ENCODE measurements at regions not wholly inside any gene's neighbourhood (a gene's known extent, or its start where the extent isn't known, plus 50 kb on each side); places are given as distances from the start of the nearest gene placed in this dataset.

DNA sequence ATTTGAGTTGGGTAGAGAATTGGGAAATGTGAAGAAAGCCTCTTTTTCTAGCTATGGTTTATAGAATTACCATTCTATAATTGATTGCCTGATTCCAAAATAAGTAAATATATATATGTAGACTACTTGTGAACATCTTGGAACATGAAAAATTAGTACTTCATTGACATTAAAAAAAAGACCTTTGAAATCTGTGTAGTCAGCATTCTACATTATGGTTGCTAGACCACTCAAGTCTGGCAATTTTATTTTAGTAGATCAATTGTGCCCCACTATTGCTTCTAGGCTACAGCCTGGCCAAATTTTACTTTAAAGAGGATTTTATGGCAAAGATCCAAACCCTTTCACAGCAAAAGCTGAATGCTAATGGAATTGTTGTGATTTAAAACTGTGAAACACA lies 279.8 kb downstream of the IKZF2 start:
- H3K9ac ChIP-seq (replicated peaks; ENCODE audit: extremely low read depth, insufficient read depth, low read length) = no peak overlapping the region
- no peaks in the 10 kb centered on the region for H3K27me3 ChIP-seq (ENCODE audit: control insufficient read depth in 2 of 2, insufficient read depth in 2 of 2, low read length in 2 of 2)
- no peaks in the 10 kb centered on the region for H3K9me3 ChIP-seq (replicated peaks; ENCODE audit: control insufficient read depth, insufficient read depth, low read length)
- H4K20me1 ChIP-seq (replicated peaks; ENCODE audit: control insufficient read depth, extremely low read depth, insufficient read depth, low read length) = no peaks in the 10 kb centered on the region
- H2AFZ ChIP-seq (ENCODE audit: low read depth, low read length) = no peak overlapping the region
- BruUV-seq (replicated peaks) = no TSS peak
- no peaks in the 10 kb centered on the region for H3K36me3 ChIP-seq (ENCODE audit: control insufficient read depth in 2 of 2, extremely low read depth in 1 of 2, insufficient read depth in 2 of 2, low read length in 2 of 2)
- dilution Hi-C loops (cut with MboI; ENCODE audit: extremely low pct_ligation_motif_present, low sequenced_read_pairs) (no loop called here), intact Hi-C loops (cut with micrococcal nuclease) (no loop called here)
- DNase-seq (ENCODE audit: low read depth, low spot score) = no peak
- POLR2A ChIA-PET = no interaction called here
- H3K27ac ChIP-seq (ENCODE audit: insufficient read depth, low read depth, low read length) = no peak overlapping the region
- no peak for FAIRE-seq
- H3K4me1 ChIP-seq (ENCODE audit: control insufficient read depth, extremely low read depth, insufficient read depth, low read length) = no peaks in the 10 kb centered on the region
- H3K4me3 ChIP-seq (replicated peaks in 1 of 3; ENCODE audit: insufficient read depth in 1 of 3, low read depth in 1 of 3, low read length in 3 of 3) = no peak overlapping the region
- TF ChIP-seq, protein P1, sequence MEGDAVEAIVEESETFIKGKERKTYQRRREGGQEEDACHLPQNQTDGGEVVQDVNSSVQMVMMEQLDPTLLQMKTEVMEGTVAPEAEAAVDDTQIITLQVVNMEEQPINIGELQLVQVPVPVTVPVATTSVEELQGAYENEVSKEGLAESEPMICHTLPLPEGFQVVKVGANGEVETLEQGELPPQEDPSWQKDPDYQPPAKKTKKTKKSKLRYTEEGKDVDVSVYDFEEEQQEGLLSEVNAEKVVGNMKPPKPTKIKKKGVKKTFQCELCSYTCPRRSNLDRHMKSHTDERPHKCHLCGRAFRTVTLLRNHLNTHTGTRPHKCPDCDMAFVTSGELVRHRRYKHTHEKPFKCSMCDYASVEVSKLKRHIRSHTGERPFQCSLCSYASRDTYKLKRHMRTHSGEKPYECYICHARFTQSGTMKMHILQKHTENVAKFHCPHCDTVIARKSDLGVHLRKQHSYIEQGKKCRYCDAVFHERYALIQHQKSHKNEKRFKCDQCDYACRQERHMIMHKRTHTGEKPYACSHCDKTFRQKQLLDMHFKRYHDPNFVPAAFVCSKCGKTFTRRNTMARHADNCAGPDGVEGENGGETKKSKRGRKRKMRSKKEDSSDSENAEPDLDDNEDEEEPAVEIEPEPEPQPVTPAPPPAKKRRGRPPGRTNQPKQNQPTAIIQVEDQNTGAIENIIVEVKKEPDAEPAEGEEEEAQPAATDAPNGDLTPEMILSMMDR (IDR thresholded peaks at IDR 0.05; ENCODE audit: extremely low read depth in 1 of 2, insufficient read depth in 1 of 2, low read depth in 1 of 2, low read length in 2 of 2) = no peak
- TF ChIP-seq MYC (IDR thresholded peaks at IDR 0.05; ENCODE audit: low read depth, low read length) (no peak), JUN (IDR thresholded peaks at IDR 0.05; ENCODE audit: borderline replicate concordance, insufficient read depth, insufficient read length, low read depth) (no peak)
- no peaks in the 10 kb centered on the region for H3K9me1 ChIP-seq (replicated peaks; ENCODE audit: control insufficient read depth, extremely low read depth, insufficient read depth, low read length)
- no peak overlapping the region for H3K4me2 ChIP-seq (ENCODE audit: insufficient read depth, low read length)
- CTCF ChIA-PET = no interaction called here
- no peaks in the 10 kb centered on the region for H3K79me2 ChIP-seq (ENCODE audit: control insufficient read depth, insufficient read depth, low read length)

GRCh38 chr2:212864186-212864585 lies 287.2 kb downstream of the IKZF2 start:
- dilution Hi-C loops (cut with MboI; ENCODE audit: extremely low pct_ligation_motif_present, low sequenced_read_pairs) = no loop called here
- H3K9ac ChIP-seq (replicated peaks; ENCODE audit: extremely low read depth, insufficient read depth, low read length) = no peak overlapping the region
- no peaks in the 10 kb centered on the region for H3K36me3 ChIP-seq (ENCODE audit: control insufficient read depth in 2 of 2, extremely low read depth in 1 of 2, insufficient read depth in 2 of 2, low read length in 2 of 2)
- no peaks in the 10 kb centered on the region for H3K9me1 ChIP-seq (replicated peaks; ENCODE audit: control insufficient read depth, extremely low read depth, insufficient read depth, low read length)
- H3K4me3 ChIP-seq (replicated peaks in 1 of 3; ENCODE audit: insufficient read depth in 1 of 3, low read depth in 1 of 3, low read length in 3 of 3) = no peak overlapping the region
- no TSS peak for BruUV-seq (replicated peaks)
- H3K4me1 ChIP-seq (ENCODE audit: control insufficient read depth, extremely low read depth, insufficient read depth, low read length) = no peaks in the 10 kb centered on the region
- no peaks in the 10 kb centered on the region for H4K20me1 ChIP-seq (replicated peaks; ENCODE audit: control insufficient read depth, extremely low read depth, insufficient read depth, low read length)
- H2AFZ ChIP-seq (ENCODE audit: low read depth, low read length) = no peak overlapping the region
- CTCF ChIA-PET = interaction anchor here (1.0 to 1.5 kb wide), 5 partner anchors 11 to 289 kb away, joined by 3 to 4 read pairs (median 3); no protein-coding TSS in a partner anchor
- no peak for FAIRE-seq
- H3K4me2 ChIP-seq (ENCODE audit: insufficient read depth, low read length) = no peak overlapping the region
- H3K27me3 ChIP-seq (ENCODE audit: control insufficient read depth in 2 of 2, insufficient read depth in 2 of 2, low read length in 2 of 2) = no peaks in the 10 kb centered on the region
- H3K9me3 ChIP-seq (replicated peaks; ENCODE audit: control insufficient read depth, insufficient read depth, low read length) = no peaks in the 10 kb centered on the region
- H3K79me2 ChIP-seq (ENCODE audit: control insufficient read depth, insufficient read depth, low read length) = no peaks in the 10 kb centered on the region
- no peak overlapping the region for H3K27ac ChIP-seq (ENCODE audit: insufficient read depth, low read depth, low read length)
- POLR2A ChIA-PET = no interaction called here
- intact Hi-C loops (cut with micrococcal nuclease) = no loop called here
- DNase-seq (ENCODE audit: low read depth, low spot score) = no peak
- TF ChIP-seq FOS (IDR thresholded peaks at IDR 0.05; ENCODE audit: borderline replicate concordance, insufficient read depth, low read length) (no peak), POLR2AphosphoS5 (IDR thresholded peaks at IDR 0.05; ENCODE audit: insufficient read depth, low read depth, low read length) (no peak), MYC (IDR thresholded peaks at IDR 0.05; ENCODE audit: low read depth, low read length) (no peak), GATA2 (IDR thresholded peaks at IDR 0.05; ENCODE audit: insufficient read depth, insufficient read length, low read depth, low read length) (no peak), EZH2 (IDR thresholded peaks at IDR 0.05; ENCODE audit: borderline replicate concordance, low read depth, low read length, severe bottlenecking) (no peak), POLR2A (IDR thresholded peaks at IDR 0.05; ENCODE audit: low read depth, low read length) (no peak), JUN (IDR thresholded peaks at IDR 0.05; ENCODE audit: borderline replicate concordance, insufficient read depth, insufficient read length, low read depth) (no peak)
- TF ChIP-seq, protein P1 (IDR thresholded peaks at IDR 0.05; ENCODE audit: extremely low read depth in 1 of 2, insufficient read depth in 1 of 2, low read depth in 1 of 2, low read length in 2 of 2) = no peak
- TF ChIP-seq, protein P2, sequence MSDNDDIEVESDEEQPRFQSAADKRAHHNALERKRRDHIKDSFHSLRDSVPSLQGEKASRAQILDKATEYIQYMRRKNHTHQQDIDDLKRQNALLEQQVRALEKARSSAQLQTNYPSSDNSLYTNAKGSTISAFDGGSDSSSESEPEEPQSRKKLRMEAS (IDR thresholded peaks at IDR 0.05; ENCODE audit: insufficient read depth, insufficient read length) = no peak
